Activated CD4-positive, alpha-beta T cell treated with anti-CD3 and anti-CD28 coated beads, Interleukin-2, amount 50 U/mL, for 48 hours (primary cell): ENCODE measurements at regions not wholly inside any gene's neighbourhood (a gene's known extent, or its start where the extent isn't known, plus 50 kb on each side); places are given as distances from the start of the nearest gene placed in this dataset.
"Not testable (repeated sequence)": the region's sequence is repeated elsewhere in the genome, so short reads cannot be mapped to it uniquely, and the experiment has no call there.

Experiments used
- DNase-seq, 2 experiments: peaks; one replicate each; pipeline ENCODE4 v3.0.0-alpha.2; 2020

DNA sequence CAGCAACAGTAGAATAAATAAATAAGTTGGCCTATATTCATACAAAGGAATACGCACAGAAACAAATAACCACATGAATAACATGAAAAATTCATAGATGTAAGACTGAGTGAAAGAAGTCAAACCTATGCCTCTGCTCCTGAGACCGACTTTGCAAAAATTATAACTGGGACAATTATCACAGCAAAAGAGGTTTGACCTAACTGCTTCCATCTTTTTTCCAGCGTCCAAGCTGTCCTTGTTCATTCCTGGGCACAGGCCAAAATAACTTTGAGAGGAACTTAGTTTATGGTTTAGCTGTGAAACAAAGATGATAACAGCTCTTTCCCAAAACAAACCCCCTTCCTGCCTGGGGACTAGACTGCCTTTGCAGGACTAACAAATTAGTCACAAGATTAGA is 109.6 kb upstream of the NBPF11 start:
- not testable (repeated sequence) for DNase-seq

DNA sequence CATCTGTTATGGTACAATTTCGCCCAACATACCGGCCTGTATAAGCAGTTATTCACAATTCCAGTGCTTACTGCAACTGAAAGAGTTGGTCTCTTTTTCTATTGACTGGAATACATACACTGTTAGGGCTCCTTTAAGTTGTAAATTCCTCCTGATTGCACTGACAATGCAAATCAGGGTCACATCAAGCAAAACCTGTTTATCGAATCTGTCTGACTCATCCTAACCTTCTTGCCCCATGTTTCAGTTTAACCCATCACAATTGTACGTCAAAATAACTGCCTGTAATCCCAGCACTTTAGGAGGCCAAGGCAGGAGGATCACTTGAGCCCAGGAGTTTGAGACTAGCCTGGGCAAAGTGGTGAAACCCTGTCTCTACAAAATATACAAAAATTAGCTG is 105.8 kb upstream of the NBPF11 start:
- not testable (repeated sequence) for DNase-seq

DNA sequence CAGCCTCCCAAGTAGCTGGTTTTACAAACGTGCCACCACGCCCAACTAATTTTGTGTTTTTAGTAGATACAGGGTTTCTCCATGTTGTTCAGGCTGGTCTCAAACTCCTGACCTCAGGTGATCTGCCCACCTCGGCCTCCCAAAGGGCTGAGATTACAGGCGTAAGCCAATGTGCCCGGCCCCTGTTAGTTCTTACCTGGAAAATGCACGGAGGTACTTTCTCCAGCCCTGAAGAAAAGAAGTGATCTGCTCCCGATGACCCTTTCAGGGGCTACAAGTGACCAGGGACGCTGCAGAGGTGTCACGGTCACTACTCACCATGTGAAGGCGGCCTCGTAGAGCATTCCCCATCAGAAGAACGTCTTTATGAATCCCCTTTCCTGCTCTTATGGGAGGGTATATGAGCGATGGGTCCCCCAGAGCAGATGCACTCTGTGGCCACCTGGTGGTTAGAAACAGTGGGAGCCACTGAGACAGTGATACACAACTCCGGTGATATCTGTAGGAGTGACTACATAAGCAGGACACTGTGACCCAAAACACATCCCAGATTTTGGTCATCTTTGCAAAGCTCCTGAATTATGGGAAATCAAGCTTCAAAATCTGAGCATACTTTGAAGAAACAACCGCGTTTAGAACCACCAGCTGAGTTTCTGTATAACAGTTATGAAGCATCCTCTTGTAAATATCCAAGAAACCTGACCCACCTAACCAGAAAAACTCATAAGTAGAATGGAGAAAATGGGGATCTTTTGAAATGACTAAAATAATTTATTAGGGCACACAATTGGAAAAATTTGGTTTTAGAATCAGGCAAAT is 102.7 kb upstream of the NBPF11 start:
- peak; percentile 13 to 33 for DNase-seq

DNA sequence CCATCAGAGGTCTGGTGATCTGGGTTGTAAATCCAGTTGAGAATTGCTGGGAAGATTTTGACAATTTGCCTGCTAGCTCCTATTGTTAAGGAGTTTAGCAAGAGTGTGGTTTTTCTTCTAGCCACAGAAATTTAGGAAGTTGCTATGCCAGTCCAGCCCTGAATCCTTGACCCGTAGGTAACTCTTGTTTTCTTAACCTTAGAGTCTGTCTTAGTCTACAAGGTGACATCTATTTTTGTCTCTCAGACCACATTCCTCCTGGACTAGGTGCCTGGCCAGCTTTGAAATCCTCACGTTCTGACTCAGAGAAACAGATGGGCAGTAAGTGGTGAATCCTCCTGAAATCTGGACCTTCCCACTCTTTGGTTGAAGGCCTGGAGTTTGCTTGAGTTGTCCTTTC is 101.7 kb upstream of the NBPF11 start:
- not testable (repeated sequence) for DNase-seq

DNA sequence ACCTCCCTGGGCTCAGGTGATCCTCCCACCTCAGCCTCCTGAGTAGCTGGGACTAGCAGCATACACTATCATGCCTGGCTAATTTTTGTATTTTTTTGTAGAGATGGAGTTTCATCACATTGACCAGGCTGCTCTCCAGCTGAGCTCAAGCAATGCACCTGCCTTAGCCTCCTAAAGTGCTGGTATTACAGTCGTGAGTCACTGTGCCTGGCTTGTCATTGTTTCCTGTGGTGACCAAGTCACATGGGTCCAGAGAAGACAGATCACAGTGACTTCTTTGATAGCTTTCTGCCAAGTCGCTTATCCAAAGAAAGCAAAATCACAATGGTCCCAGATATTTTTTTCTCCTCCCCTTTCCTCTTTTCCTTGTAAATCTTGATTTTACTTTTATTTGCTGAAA is 96.7 kb upstream of the NBPF11 start:
- not testable (repeated sequence) for DNase-seq

DNA sequence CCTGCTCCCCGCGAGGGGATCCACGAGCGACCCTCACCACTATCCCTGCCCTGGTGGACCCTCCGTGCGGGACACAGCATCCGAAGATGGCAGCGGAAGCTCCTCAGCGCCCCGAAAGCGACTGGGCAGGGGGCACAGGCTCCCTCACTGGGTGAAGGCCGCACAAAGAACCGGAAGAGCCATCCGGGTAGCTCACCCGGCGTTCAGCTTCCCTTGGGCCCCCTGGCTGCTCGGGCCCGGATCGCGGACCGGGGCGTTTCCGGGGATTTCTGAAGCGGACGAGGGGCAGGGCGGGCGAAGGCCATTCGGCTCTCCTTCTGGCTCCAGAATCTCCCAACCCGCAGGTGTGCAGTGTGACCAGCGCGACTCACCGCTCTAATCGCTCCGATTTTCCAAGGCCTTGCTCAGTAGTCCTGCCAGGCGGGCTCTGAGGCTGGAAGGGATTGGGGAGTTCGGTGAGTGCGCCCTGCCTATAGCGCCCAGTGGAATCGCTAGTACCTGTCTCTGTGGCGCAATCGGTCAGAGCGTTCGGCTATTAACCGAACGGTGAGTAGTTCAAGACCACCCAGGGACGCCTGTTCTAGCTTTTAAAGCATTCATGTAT is 94.3 kb upstream of the NBPF11 start:
- DNase-seq: not testable (repeated sequence)

DNA sequence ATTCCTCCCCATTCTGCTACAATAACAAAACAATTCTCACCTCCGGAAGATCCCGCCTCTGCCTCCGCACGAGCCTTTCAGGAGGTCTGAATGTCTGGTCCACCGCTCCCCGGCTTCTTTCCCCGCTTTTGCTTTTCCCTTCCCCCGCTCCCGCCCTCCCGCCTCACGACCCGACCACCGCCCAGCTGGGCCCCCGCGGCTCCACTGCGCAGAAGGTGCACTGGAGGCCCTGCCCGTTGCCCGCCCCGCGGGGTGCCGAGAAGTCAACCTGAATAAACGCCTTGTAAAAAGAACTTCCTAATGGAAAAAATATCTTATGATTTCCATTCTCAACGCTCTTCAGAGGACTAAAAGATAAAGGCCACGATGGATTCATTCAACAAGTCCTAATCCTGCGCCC is 93.8 kb upstream of the NBPF11 start:
- DNase-seq: not testable (repeated sequence)

DNA sequence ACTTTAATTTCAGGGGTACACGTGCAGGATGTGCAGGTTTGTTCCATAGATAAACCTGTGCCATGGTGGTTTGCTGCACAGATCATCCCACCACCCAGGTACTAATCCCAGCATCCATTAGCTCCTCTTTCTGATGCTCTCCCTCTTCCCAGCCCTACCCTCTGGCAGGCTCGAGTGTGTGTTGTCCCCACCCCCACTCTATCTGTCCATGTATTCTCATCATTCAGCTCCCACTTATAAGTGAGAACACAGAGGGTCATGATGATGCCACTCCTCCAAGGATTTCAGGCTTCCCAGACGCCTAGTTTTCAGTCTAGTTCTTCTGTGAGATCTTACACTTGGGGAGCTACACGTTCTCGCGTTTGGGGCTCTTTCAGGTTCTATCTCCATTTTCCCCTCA is 93.4 kb upstream of the NBPF11 start:
- DNase-seq: not testable (repeated sequence)

DNA sequence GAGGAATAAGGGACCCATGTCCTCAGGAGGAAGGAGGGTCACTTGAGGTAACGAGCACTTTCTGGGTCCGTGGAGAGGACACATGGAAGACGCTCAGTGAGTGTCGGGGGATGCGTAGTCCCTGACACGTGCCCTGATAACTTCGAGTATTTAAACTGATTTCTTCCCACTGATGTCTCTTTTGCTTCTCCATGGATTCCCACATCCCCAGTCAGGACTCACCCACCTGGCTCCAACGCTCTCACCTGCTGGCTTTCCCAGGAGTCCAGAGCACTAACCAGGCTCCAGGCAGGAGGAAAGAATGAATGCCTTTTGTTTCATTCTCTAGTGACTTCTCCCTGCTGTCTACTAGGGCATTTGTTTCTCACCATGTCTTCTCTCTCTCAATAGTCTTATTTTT is 81.2 kb upstream of the NBPF11 start:
- not testable (repeated sequence) for DNase-seq

DNA sequence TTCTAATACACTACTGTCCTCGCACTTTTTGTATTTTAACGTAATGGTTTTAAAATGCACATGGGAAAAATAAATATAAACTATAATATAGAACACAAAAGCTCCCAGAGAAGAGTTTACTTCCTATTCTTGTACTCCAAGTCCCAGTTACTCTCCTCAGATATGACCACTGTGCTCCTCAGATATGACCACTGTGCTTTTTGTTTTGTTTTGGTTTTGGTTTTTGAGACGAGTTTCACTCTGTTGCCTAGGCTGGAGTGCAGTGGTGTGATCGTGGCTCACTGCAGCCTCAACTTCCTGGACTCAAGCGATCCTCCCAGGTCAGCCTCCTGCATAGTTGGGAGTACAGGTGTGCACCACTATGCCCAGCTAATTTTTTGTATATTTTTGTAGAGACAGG is 76.8 kb upstream of the NBPF11 start:
- not testable (repeated sequence) for DNase-seq

DNA sequence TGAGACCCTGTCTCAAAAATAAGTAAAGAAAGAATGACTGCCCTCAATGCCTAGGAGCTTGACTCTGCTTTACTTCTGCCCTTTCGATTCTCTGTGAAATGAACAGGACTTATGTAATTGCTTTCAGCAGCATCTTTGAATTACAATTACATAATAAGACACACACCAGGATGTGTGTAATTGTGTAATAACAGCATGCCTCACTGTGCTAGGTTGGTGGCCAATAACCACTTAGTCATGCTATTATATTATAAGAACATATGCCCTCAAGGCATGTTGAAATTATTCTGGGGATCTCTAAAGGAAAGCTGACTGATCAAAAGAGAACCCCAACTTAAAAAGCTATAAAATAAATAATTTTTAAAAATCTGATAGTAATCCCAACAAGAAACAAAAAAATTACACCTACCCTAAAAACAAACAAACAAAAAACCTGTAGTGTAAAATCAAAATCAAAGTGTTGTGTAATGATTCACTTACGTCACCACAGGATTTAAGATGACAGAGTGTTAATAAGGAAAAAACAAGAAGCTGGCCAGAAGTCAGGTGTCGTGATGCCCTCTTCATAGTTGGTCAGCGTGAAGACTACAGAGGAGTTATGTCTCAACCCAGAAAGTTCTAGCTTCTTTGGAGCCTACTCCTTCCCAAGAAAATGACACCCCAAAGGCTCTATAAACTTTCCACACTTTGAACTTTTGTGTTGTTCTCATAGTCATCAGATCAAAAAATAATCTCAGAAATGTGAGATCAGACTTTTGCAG is 70.5 kb upstream of the NBPF11 start:
- not testable (repeated sequence) for DNase-seq

DNA sequence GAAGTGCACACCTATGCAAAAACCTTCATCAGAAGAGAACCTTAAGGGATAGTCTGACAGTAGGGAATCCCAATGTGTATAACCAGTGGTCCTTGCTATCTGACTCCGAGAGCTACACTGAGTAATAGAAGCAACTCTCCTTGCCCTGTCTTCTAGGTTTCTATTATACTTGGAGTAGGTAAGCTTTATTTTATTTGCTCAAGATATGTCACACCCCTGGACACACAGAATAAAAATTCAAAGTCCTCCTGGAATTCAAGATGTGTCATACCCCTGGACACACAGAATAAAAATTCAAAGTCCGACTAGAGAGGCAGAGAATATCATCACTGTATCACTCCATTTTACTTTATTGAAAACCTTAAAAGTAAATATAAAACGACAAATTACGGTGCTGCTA is 69.5 kb upstream of the NBPF11 start:
- DNase-seq: not testable (repeated sequence)

DNA sequence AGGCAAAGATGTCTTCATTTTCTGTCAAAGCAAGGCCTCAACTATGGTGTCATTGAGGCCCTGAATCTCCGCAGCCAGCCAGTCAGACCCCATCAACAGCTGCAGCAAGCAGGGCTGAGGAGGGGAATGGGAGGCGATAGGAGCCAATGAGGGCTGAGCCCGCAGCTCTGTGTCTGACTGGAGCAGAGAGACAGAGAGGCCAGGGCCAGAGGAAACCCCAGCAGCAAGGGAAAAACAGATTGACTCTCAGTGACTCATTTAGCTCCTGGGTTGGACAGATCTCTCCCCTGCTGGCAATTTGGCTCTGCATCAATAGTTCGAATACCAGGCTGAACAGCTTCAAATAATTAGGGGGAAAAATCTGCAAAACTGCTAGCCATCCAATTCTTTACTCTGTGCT is 67.1 kb upstream of the NBPF11 start:
- DNase-seq: not testable (repeated sequence)

DNA sequence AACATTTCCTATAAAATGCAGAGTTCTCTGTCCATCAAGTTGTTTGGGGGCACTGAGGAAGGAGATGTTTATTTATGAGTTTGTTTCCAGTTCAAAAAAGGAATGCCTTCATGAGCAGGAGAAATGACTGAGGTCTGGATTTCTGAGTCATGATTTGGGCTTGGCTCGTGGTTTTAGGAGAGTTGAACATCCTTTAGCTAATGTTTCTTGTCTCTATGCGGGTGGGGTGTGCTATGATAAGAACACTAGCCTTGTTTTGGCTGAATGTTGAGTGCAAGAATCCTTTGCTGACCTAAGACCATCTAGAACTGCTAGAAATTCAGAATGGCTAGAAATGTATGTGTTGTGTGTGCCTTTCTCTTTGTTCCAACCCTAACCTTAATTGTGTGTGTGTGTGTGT is 59.1 kb upstream of the NBPF11 start:
- DNase-seq: not testable (repeated sequence)

DNA sequence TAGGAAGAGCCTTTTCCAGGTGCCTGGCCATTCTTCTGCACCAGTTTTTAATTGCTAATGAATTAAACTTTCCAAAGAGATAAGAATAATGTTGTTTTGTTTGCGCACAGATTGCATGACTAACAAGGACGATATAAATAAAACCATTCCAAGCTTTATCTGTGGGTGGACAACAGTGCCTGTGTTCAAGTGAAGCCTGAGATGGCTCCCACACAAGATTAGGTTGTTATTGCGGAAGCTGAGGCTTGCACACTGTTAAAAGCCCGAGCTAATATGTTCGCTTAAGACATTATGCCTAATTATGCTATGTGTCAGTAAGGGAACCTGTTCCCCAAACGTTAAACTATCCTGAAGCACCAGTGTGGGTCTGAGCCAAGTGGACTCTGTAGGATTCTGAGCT is 58.5 kb upstream of the NBPF11 start:
- not testable (repeated sequence) for DNase-seq

DNA sequence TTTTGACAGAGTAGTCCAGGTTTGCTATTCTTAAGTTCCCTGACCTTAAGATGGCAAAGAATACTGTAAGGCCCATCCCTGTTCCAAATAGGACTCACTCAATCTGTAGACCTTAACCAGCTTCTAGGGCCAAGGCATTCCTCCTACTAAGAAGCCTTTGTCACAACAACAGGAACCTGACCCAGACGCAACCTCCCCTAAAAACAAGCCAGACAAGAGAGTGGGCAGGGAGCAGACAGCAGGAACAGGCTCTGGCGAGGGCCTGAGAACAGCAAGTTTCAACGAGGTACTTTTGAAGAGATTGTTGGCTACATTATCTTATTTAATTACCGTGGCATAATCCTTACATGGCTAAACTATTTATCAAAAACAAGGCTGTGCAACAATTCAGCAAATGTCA is 58.1 kb upstream of the NBPF11 start:
- not testable (repeated sequence) for DNase-seq

DNA sequence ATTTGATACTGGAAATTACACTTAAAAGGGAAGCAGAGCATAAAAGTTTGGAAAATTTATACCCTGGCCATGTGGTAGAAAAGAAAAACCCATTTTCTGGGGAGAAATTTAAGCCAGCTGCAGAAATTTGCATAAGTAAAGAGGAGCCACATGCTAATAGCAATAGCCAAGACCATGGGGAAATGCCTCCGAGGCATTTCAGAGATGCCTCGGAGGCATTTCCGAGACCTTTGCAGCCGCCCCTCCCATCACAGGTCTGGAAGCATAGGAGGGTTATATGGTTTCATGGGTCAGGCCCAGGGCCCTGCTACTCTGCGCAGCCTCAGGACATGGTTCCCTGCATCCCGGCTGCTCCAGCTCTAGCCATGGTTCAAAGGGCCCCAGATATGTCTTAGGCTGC is 49.9 kb upstream of the NBPF11 start:
- not testable (repeated sequence) for DNase-seq
